HG02943 (cell line): ENCODE measurements at regions not wholly inside any gene's neighbourhood (a gene's known extent, or its start where the extent isn't known, plus 50 kb on each side); places are given as distances from the start of the nearest gene placed in this dataset.

ENCODE experiments used
- ATAC-seq: cut with Tn5 transposase; IDR thresholded peaks from one replicate; pipeline ENCODE4 v1.9.1; 2021; ENCODE audit warnings: mild to moderate bottlenecking, low read depth, moderate library complexity; ENCODE audit not compliant: unreplicated experiment

GRCh38 chr12:78473136-78473535, 391.4 kb upstream of the SYT1 start:
- ATAC-seq, result no peak

GRCh38 chr12:78473561-78473960, 391.0 kb upstream of the SYT1 start:
- ATAC-seq, result no peak

GRCh38 chr12:78483767-78484315, 380.7 kb upstream of the SYT1 start:
- ATAC-seq, result no peak

- no peak for ATAC-seq
These were observed 374.6 kb upstream of the SYT1 start for GRCh38 chr12:78489990-78490389.

GRCh38 chr12:78490861-78491260, 373.7 kb upstream of the SYT1 start:
- ATAC-seq, result no peak

GRCh38 chr12:78494911-78495310, 369.7 kb upstream of the SYT1 start:
- no peak for ATAC-seq

GRCh38 chr12:78501825-78502224, 362.7 kb upstream of the SYT1 start:
- ATAC-seq, result no peak

- ATAC-seq, result no peak
These were observed 345.2 kb upstream of the SYT1 start for GRCh38 chr12:78519422-78519821.

- ATAC-seq, result no peak
These were observed 334.3 kb upstream of the SYT1 start for GRCh38 chr12:78530100-78530765.

GRCh38 chr12:78531831-78532458, 332.6 kb upstream of the SYT1 start:
- ATAC-seq, result no peak

GRCh38 chr12:78534311-78534710, 330.3 kb upstream of the SYT1 start:
- ATAC-seq, result no peak

- no peak for ATAC-seq
These were observed 323.8 kb upstream of the SYT1 start for GRCh38 chr12:78540606-78541336.

GRCh38 chr12:78550831-78551230, 313.7 kb upstream of the SYT1 start:
- no peak for ATAC-seq

- ATAC-seq, result no peak
These were observed 308.8 kb upstream of the SYT1 start for GRCh38 chr12:78555802-78556201.

GRCh38 chr12:78556651-78557050, 307.9 kb upstream of the SYT1 start:
- no peak for ATAC-seq

GRCh38 chr12:78559416-78559815, 305.2 kb upstream of the SYT1 start:
- ATAC-seq, result no peak

GRCh38 chr12:78559886-78560285, 304.7 kb upstream of the SYT1 start:
- ATAC-seq, result no peak

- ATAC-seq, result no peak
These were observed 303.9 kb upstream of the SYT1 start for GRCh38 chr12:78560633-78561032.

- no peak for ATAC-seq
These were observed 302.0 kb upstream of the SYT1 start for GRCh38 chr12:78562368-78563205.

- no peak for ATAC-seq
These were observed 300.7 kb upstream of the SYT1 start for GRCh38 chr12:78563826-78564225.

GRCh38 chr12:78566456-78566855, 298.1 kb upstream of the SYT1 start:
- ATAC-seq, result no peak
